Vagina (tissue), 2 donors: ENCODE measurements at regions not wholly inside any gene's neighbourhood (a gene's known extent, or its start where the extent isn't known, plus 50 kb on each side); places are given as distances from the start of the nearest gene placed in this dataset.
"Not testable (repeated sequence)": the region's sequence is repeated elsewhere in the genome, so short reads cannot be mapped to it uniquely, and the experiment has no call there.

Experiments
- DNase-seq, 2 donors: peaks; one replicate each; pipeline ENCODE4 v3.0.0-alpha.2; 2017; ENCODE audit errors: extremely low spot score in 2 of 2
- H3K27ac ChIP-seq: fragments of 200-600 bp; sonication (generic); one replicate; pipeline ENCODE4 v1.5.1; 2019
- H3K27me3 ChIP-seq: fragments of 200-600 bp; sonication (generic); one replicate; pipeline ENCODE4 v1.5.1; 2019
- H3K36me3 ChIP-seq, 2 donors: fragments of 200-600 bp; sonication (generic); one replicate each; pipeline ENCODE4 v1.5.1; 2017 to 2019
- H3K4me1 ChIP-seq: fragments of 200-600 bp; sonication (generic); one replicate; pipeline ENCODE4 v1.5.1; 2019
- H3K4me3 ChIP-seq, 2 donors: fragments of 200-600 bp; sonication (generic); 1 replicate in 1 of 2; 2 replicates in 1 of 2; pipeline ENCODE4 v1.5.1; 2016 to 2019
- H3K9me3 ChIP-seq: fragments of 200-600 bp; sonication (generic); one replicate; pipeline ENCODE4 v1.5.1; 2019
- CTCF ChIP-seq, 3 experiments: fragments of 450-650 bp in 2 of 3; fragments of 200-600 bp in 1 of 3; sonication (generic) in 1 of 3; IDR thresholded peaks; one replicate each; pipeline ENCODE4 v1.5.1; 2017 to 2019; ENCODE audit warnings: antibody characterized with exemption in 3 of 3, mild to moderate bottlenecking in 2 of 3, moderate library complexity in 2 of 3
- POLR2A ChIP-seq, 2 donors: fragments of 450-650 bp; IDR thresholded peaks; one replicate each; pipeline ENCODE4 v1.6.1; 2017; ENCODE audit warnings: antibody characterized with exemption in 2 of 2, mild to moderate bottlenecking in 2 of 2, moderate library complexity in 2 of 2
- POLR2AphosphoS5 ChIP-seq, 2 donors: sonication (generic); formaldehyde crosslinking; IDR thresholded peaks; one replicate each; pipeline ENCODE4 v1.9.0; 2017; ENCODE audit warnings: antibody characterized with exemption in 2 of 2, mild to moderate bottlenecking in 2 of 2, low read depth in 1 of 2; ENCODE audit not compliant: insufficient read depth in 1 of 2
- intact Hi-C: fragments of 100-400 bp; cut with DNase I; formaldehyde crosslinking; loops from one replicate; pipeline ENCODE4 v1.15.1; 2023

DNA sequence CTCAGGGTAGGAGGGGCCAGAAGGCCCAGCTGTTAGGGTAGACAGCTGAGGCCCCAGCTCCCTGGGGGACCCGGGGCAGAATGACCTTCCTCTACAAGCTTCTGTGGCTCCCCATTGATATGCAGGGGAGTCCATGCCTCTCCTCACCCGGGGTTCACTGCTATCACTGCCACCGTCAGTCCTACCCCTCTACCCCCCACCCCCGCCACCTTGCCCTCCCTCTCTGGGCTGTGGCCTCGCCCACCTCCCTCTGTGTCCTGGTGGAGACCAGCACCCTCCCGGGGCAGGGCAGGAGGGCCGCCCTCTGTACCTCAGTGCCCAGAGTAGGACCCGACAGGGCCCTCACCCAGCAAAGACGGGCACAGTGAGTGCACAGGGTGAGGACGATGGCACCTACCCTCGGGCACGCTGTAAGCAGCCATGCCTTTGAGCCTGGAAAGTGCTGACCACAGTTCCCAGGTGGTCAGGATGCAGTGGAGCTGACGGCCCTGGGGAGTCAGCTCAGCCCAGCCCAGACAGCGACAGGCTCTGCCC is 88.4 kb upstream of the SFSWAP start:
- Histone ChIP-seq H3K36me3 (no peaks in the 10 kb centered on the region), H3K27ac (no peak overlapping the region), H3K9me3 (no peaks in the 10 kb centered on the region), H3K27me3 (no peaks in the 10 kb centered on the region), H3K4me1 (peaks cover 11% of the 10 kb centered on the region), H3K4me3 (no peak overlapping the region)
- no peak for DNase-seq
- intact Hi-C loops, result loop anchor here (10.0 kb wide), 1 partner anchor 278 kb away; no protein-coding TSS in a partner anchor
- TF ChIP-seq CTCF (IDR thresholded peaks at IDR 0.05), result no peak
- TF ChIP-seq POLR2AphosphoS5 (IDR thresholded peaks at IDR 0.05; ENCODE audit: insufficient read depth in 1 of 2, low read depth in 1 of 2), result no peak
- TF ChIP-seq POLR2A (IDR thresholded peaks at IDR 0.05), result no peak

GRCh38 chr12:131623404-131624368 is 87.2 kb upstream of the SFSWAP start:
- not testable (repeated sequence) for H3K27ac ChIP-seq, DNase-seq, H3K9me3 ChIP-seq, H3K27me3 ChIP-seq, H3K4me3 ChIP-seq, H3K36me3 ChIP-seq
- peaks cover 11% of the 10 kb centered on the region for H3K4me1 ChIP-seq
- intact Hi-C loops, result loop anchor here (10.0 kb wide), 1 partner anchor 279 kb away; no protein-coding TSS in a partner anchor

- intact Hi-C loops, result loop anchor here (10.0 kb wide), 1 partner anchor 280 kb away; no protein-coding TSS in a partner anchor
- not testable (repeated sequence) for DNase-seq, H3K4me3 ChIP-seq, H3K9me3 ChIP-seq, H3K27ac ChIP-seq, H3K36me3 ChIP-seq, H3K27me3 ChIP-seq
- peaks cover 11% of the 10 kb centered on the region for H3K4me1 ChIP-seq
Observed at GRCh38 chr12:131624369-131624739, 86.5 kb upstream of the SFSWAP start.

- H3K9me3 ChIP-seq, H3K27ac ChIP-seq, H3K27me3 ChIP-seq, H3K36me3 ChIP-seq, H3K4me3 ChIP-seq, DNase-seq: not testable (repeated sequence)
- H3K4me1 ChIP-seq, result peaks cover 11% of the 10 kb centered on the region
- intact Hi-C loops, result loop anchor here (10.0 kb wide), 1 partner anchor 280 kb away; no protein-coding TSS in a partner anchor
Observed at GRCh38 chr12:131624756-131625501, 86.0 kb upstream of the SFSWAP start.

GRCh38 chr12:131625966-131626722 is 84.7 kb upstream of the SFSWAP start:
- not testable (repeated sequence) for H3K9me3 ChIP-seq, H3K4me3 ChIP-seq, DNase-seq, H3K27me3 ChIP-seq, H3K27ac ChIP-seq, H3K36me3 ChIP-seq
- peaks cover 11% of the 10 kb centered on the region for H3K4me1 ChIP-seq
- intact Hi-C loops, result loop anchor here (10.0 kb wide), 1 partner anchor 281 kb away; no protein-coding TSS in a partner anchor

DNA sequence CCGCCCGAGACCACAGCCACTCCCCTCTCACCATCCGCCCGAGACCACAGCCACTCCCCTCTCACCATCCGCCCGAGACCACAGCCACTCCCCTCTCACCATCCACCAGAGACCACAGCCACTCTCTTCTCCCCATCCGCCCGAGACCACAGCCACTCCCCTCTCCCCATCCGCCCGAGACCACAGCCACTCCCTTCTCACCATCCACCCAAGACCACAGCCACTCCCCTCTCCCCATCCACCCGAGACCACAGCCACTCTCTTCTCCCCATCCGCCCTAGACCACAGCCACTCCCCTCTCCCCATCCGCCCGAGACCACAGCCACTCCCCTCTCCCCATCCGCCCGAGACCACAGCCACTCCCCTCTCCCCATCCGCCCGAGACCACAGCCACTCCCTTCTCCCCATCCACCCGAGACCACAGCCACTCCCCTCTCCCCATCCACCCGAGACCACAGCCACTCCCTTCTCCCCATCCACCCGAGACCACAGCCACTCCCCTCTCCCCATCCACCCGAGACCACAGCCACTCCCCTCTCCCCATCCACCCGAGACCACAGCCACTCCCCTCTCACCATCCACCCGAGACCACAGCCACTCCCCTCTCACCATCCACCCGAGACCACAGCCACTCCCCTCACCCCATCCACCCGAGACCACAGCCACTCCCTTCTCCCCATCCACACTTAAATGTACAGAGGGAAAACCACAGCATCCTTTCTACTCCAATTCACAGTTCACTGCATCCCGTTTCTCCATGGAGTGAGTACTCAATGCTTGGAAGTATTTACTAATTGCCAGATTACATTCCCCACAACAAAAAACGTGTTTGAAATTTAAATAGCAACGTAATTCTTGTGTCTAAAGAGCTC is 83.5 kb upstream of the SFSWAP start:
- not testable (repeated sequence) for H3K9me3 ChIP-seq, H3K4me3 ChIP-seq, H3K27ac ChIP-seq, H3K27me3 ChIP-seq, DNase-seq, H3K36me3 ChIP-seq
- intact Hi-C loops, result loop anchor here (10.0 kb wide), 1 partner anchor 283 kb away; no protein-coding TSS in a partner anchor
- H3K4me1 ChIP-seq, result peaks cover 11% of the 10 kb centered on the region
